ENCODE measurements at regions not wholly inside any gene's neighbourhood (a gene's known extent, or its start where the extent isn't known, plus 50 kb on each side); places are given as distances from the start of the nearest gene placed in this dataset.

- no peak overlapping the region for H3K4me2 ChIP-seq (ENCODE audit: low read depth, low read length)
- no peak overlapping the region for H2AFZ ChIP-seq (ENCODE audit: low read length)
- H3K9me3 ChIP-seq (ENCODE audit: low read length) = peaks cover 21% of the 10 kb centered on the region
- no peak overlapping the region for H3K4me3 ChIP-seq (replicated peaks in 1 of 3; ENCODE audit: insufficient read depth in 1 of 3, low read depth in 2 of 3, low read length in 3 of 3)
- no peaks in the 10 kb centered on the region for H3K27me3 ChIP-seq (ENCODE audit: control insufficient read depth in 1 of 2, insufficient read depth in 2 of 2, low read length in 2 of 2)
- H3K79me2 ChIP-seq (ENCODE audit: insufficient read depth, low read length) = no peaks in the 10 kb centered on the region
- no peak for ATAC-seq
- ChIA-PET POLR2A (no interaction called here), CTCF (ENCODE audit: low intra/inter-chr PET ratio, low total read pairs) (no interaction called here)
- no peaks in the 10 kb centered on the region for H3K4me1 ChIP-seq (ENCODE audit: insufficient read depth, low read length)
- H3K27ac ChIP-seq (ENCODE audit: extremely low read length, insufficient read depth, low read length) = no peak overlapping the region
- no peaks in the 10 kb centered on the region for H3K36me3 ChIP-seq (replicated peaks in 1 of 2; ENCODE audit: control insufficient read depth in 1 of 2, insufficient read depth in 2 of 2, low read length in 2 of 2)
- WGBS (ENCODE audit: low lambda C conversion rate) = 0% methylated on average over 2 of the region's 2 CpGs
- TF ChIP-seq HIC2 (CRISPR knock-in tag; IDR thresholded peaks at IDR 0.05; ENCODE audit: low read depth) (no peak), ZBTB14 (CRISPR knock-in tag; IDR thresholded peaks at IDR 0.05) (no peak)
- intact Hi-C loops (cut with micrococcal nuclease; ENCODE audit: unreplicated experiment) = no loop called here
- no TSS peak for BruUV-seq (replicated peaks)
- H3K9ac ChIP-seq (ENCODE audit: insufficient read depth, low read depth, low read length) = no peak overlapping the region
- no peak for DNase-seq (ENCODE audit: low spot score)
- H4K20me1 ChIP-seq (ENCODE audit: insufficient read depth, low read length) = no peaks in the 10 kb centered on the region
- no peak for FAIRE-seq
- in situ Hi-C loops (cut with HindIII; ENCODE audit: extremely low pct_ligation_motif_present, low pct_unique_long_range_greater_than_20kb) = no loop called here
Observed at GRCh38 chr4:58590722-58591121, 1480.5 kb upstream of the IGFBP7 start.

- Histone ChIP-seq H3K79me2 (ENCODE audit: insufficient read depth, low read length) (no peaks in the 10 kb centered on the region), H3K9ac (ENCODE audit: insufficient read depth, low read depth, low read length) (no peak overlapping the region), H3K4me2 (ENCODE audit: low read depth, low read length) (no peak overlapping the region), H3K27me3 (ENCODE audit: control insufficient read depth in 1 of 2, insufficient read depth in 2 of 2, low read length in 2 of 2) (no peaks in the 10 kb centered on the region), H3K9me3 (ENCODE audit: low read length) (peaks cover 48% of the 10 kb centered on the region), H3K36me3 (replicated peaks in 1 of 2; ENCODE audit: control insufficient read depth in 1 of 2, insufficient read depth in 2 of 2, low read length in 2 of 2) (no peaks in the 10 kb centered on the region), H3K27ac (ENCODE audit: extremely low read length, insufficient read depth, low read length) (no peak overlapping the region), H3K4me3 (replicated peaks in 1 of 3; ENCODE audit: insufficient read depth in 1 of 3, low read depth in 2 of 3, low read length in 3 of 3) (no peak overlapping the region), H2AFZ (ENCODE audit: low read length) (no peak overlapping the region), H4K20me1 (ENCODE audit: insufficient read depth, low read length) (no peaks in the 10 kb centered on the region), H3K4me1 (ENCODE audit: insufficient read depth, low read length) (no peaks in the 10 kb centered on the region)
- intact Hi-C loops (cut with micrococcal nuclease; ENCODE audit: unreplicated experiment) (no loop called here), in situ Hi-C loops (cut with HindIII; ENCODE audit: extremely low pct_ligation_motif_present, low pct_unique_long_range_greater_than_20kb) (no loop called here)
- ATAC-seq = no peak
- ChIA-PET POLR2A (no interaction called here), CTCF (ENCODE audit: low intra/inter-chr PET ratio, low total read pairs) (no interaction called here)
- BruUV-seq (replicated peaks) = no TSS peak
- WGBS (ENCODE audit: low lambda C conversion rate) = 6% methylated on average over 3 of the region's 6 CpGs
- DNase-seq (ENCODE audit: low spot score) = peak; percentile 7
- FAIRE-seq = no peak
- TF ChIP-seq TERF1 (CRISPR knock-in tag; IDR thresholded peaks at IDR 0.05) (no peak), ZNF720 (CRISPR knock-in tag; IDR thresholded peaks at IDR 0.05) (no peak), ZIK1 (CRISPR knock-in tag; IDR thresholded peaks at IDR 0.05; ENCODE audit: borderline replicate concordance, low read depth) (no peak), CENPX (CRISPR knock-in tag; IDR thresholded peaks at IDR 0.05) (no peak), MIER2 (CRISPR knock-in tag; IDR thresholded peaks at IDR 0.05) (no peak), ZNF160 (CRISPR knock-in tag; IDR thresholded peaks at IDR 0.05) (no peak), ZFYVE20 (CRISPR knock-in tag; IDR thresholded peaks at IDR 0.05; ENCODE audit: borderline replicate concordance, low read depth) (no peak), ZNF337 (CRISPR knock-in tag; IDR thresholded peaks at IDR 0.05; ENCODE audit: borderline replicate concordance, low read depth) (no peak), ASH2L (IDR thresholded peaks at IDR 0.05; ENCODE audit: insufficient read length, low read depth, low read length) (no peak), ZNF274 (CRISPR knock-in tag; IDR thresholded peaks at IDR 0.05) (no peak)
Observed at GRCh38 chr4:58587856-58588255, 1477.7 kb upstream of the IGFBP7 start.

All from HepG2 (cell line).